GM21526 (cell line): ENCODE measurements at regions not wholly inside any gene's neighbourhood (a gene's known extent, or its start where the extent isn't known, plus 50 kb on each side); places are given as distances from the start of the nearest gene placed in this dataset.

Experiments
- ATAC-seq: cut with Tn5 transposase; IDR thresholded peaks from one replicate; pipeline ENCODE4 v1.9.1; 2021; ENCODE audit warnings: moderate library complexity; ENCODE audit not compliant: unreplicated experiment, low FRiP score

DNA sequence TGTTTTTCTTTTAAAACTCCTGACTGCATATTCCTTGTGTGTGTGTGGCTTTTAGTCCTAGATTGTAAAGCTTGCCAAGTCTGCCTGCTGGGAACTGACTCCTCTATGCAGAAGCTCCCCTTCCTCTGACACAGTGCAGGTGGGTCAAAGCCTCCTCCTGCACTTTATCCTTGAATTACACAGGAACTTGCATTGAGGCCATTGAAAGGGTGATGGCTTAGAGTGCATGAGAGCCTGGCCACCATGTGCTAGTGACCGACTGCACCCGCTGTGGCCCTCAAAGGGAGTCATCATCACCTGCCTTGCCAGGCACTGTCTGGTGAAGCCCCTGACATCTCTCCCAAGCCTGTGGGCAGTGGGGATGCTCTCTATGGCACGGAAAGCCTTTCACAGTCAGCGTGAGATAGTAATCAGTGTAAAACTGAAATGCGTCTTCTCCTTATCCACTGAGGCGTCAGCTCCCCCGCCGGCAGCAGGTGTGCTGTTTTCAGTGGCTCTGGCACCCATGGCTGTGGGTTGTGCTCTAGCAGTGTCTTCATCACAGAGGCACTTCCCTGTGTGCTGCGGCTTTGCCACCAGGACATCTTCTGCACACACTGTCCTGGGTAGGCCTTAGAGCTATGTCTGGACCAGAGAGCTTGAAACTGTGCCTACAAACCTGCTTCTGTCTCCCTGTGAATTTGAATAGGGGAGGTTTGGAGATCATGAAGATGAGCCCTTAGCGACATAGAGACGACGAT is 87.9 kb downstream of the THBS2 start:
- ATAC-seq: no peak

DNA sequence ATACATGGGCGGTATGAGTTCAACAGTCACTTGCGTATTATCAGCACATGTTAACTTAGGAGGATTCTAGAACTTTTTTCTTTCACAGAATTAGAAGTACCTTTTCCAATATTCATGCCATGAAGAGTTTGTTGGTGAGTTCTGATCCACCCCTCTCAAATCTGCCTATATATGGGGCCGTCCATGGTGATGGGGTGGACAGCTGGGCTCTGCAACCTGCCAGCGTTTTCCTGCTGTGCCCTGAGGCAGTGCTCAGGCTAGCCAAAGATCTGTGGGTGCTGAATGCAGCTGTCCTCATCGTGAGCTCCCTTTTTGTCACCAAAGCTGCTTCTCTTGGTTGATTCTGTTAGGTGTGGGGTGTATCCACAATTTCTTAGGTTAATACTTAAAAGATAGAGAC is 88.7 kb downstream of the THBS2 start:
- no peak for ATAC-seq

DNA sequence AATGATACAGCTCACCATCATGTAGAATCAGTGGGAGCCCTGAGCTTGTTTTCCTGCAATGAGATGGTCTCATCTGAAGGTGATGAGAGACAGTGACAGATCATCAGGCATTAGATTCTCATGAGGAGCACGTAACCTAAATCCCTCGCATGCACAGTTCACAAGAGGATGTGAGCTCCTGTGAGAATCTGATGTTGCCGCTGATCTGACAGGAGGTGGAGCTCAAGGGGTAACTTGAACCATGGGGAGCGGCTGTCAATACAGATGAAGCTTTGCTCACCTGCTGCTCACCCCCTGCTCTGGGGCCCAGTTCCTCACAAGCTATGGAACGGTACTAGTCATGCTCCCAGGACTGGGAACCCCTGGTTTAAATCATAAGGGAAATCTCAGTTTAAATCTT is 89.2 kb downstream of the THBS2 start:
- ATAC-seq: no peak

DNA sequence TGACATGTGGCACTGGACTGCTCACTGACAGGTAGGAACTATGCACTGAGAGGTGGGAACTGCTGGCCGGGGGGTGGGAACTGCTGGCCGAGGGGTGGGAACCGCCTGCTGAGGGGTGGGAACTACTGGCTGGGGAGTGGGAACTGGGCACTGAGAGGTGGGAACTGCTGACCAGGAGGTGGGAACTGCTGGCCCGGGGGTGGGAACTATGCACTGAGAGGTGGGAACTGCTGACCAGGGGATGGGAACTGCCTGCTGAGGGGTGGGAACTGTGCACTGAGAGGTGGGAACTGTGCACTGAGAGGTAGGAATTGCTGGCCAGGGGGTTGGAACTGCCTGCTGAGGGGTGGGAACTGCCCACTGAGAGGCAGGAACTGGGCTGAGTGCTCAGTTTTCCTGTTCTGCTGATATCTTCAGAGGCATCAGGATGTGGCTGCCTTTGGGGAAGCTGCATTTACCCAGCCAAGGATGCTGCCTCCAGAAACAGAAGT is 90.2 kb downstream of the THBS2 start:
- no peak for ATAC-seq

DNA sequence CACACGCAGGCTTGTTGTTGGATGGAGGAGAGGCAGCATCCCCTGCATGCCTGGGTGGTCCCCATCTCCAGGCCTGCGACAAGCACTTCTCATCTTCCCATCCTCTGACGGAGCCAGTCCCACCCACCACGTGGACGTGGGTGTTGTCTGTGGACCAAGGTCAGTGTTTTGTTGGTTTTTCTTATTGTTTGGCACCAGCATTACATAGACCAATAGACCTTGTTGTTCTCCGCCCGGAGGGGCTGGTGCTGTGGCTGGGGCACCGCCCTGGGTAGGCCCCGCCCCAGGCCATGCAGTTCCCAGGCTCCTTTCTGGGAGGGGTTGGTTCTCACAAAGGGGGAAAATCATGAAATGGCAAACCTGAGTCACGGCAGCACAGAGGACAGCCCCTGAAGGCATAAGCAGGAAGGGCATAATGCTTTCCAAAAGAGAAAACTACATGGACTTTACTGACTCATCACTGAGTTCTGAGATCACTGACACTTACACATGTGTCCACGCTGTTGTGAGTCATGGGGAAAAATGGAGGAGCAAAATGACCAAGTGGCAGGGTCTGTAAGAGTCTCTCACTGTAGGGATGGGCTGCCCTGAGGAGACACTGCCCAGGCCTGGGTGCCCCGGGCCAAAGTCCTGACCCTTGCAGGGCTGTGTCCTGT is 90.8 kb downstream of the THBS2 start:
- ATAC-seq: no peak

DNA sequence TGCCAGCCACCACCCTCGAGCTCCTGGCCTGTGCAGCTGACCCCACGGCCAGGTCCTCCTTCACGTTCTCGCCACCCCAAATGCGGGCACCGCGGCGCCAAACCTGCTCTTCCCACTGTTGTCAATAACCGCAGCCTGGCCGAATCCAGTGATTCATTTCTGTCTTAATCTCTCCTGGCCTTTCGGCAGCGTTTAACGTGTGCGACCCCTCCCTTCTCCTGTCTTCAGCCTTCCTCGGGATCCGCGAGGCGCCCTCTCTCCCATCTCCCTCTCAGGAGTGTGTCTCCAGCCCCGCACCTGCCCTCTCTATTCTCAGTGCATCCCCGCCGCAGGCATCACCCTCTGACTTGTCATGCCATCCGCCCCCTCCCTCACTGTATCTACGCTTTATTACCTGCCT is 91.4 kb downstream of the THBS2 start:
- no peak for ATAC-seq

DNA sequence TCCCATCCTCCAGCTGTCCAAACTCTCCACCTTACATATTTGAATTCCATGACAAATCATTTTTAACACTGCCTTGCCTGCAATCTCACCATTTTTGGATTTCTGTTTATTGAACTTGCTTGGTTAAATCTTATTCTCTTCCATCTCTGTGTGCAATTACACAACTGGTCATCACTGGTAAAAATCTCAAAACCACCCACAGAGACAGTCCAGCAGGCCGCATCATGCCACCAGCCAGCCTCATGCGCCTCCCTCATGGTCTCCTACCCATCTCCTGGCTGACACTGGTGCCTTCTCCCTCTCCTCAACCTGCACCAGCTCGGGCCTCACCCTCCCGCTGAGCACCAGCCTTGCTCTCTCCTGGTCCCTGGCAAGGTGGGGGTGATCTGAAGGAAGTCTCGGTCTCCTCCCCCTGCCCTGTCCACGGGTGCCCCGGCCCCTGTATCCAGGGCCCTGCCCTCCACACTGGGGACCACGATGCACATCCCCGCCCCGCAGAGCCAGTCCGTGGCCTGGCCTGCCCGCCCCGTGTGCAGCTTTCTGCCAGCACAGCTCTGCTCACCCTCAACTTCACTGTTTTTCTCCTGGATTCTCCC is 92.0 kb downstream of the THBS2 start:
- no peak for ATAC-seq

DNA sequence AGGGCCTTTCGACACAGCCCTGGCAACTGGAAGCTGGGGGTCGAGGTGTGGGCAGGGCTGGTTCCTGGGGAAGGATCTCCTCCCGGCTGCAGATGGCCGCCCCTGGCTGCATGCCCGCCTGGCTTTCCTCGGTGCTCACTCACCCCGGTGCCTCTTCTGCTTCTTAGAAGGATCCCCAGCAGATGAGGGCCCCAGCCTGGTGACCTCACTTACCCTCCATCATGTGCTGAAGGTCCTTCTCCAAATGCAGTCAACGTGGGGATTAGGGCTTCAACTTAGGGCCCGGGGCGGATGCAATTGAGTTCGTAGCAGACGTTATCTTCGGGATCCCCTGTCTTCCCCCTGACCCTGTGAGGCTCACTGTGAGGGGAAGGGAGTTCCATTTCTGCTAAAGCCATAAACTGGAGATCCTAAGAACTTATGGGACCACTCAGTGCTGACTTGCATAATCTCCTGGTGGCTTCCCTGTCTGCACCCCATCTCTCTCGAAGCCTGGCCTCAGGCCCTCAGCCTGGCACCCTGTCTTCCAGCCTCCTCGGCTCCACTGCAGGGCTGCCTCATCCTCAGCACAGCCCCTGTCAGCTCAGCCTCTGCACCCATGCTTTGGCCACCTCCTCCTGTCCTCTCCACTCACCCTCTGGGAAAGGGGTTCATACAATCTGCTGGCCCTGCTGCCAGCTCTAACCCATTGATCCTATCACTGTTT is 92.6 kb downstream of the THBS2 start:
- ATAC-seq: no peak

DNA sequence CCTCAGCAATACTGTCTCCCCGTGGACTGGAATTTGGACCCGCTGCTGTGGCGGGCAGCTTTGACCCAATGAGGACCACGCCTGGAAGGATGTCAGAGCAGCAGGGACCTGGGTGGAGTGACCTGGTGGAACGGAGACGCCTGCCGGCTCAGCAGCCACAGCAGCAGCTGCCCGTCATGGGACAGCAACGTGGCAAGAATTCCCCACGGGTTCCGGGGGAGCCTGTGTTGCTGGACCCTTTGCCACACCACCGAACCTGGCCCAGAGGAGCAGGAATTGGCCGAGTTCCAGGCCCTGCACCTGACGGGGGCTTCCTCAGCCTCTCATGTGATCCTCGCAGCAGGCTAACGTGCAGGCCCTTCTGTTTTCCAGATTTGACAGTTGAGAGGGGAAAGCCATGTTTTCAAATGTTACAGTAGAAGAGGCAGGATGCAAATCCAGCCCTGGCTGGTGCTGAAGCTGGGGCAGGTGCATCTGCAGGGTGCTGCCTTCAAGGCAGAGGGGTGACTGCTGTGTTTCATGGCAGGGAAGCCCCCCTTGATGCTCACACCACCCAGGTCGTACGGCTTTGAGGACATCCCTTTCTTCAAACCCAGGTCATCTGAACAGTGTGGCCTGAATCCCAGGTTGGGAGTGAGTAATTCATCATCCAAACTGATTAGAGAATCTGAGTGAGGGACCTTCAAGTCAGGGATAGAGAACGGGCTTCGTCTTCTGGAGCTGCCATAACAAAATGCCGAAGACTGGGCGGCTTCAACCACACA is 93.4 kb downstream of the THBS2 start:
- no peak for ATAC-seq

DNA sequence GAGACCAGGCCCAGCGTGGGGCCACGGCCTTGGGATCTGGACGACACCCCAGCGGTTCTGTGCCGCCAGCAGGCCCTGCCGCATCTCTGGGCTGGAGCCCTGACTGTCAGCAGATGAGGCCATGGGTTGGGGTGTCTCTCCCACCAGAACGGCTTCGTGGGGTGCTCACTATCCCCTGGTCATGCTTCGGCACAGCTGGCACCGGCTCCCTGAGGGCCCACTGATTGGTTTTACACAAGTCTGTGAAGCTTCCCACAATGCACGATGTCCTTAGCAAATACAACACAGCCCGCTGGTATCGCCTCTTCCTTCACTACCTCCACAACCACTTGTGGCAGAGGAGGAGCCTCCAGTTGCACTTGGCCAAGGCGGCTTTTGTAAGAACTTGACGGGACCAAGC is 94.3 kb downstream of the THBS2 start:
- no peak for ATAC-seq

DNA sequence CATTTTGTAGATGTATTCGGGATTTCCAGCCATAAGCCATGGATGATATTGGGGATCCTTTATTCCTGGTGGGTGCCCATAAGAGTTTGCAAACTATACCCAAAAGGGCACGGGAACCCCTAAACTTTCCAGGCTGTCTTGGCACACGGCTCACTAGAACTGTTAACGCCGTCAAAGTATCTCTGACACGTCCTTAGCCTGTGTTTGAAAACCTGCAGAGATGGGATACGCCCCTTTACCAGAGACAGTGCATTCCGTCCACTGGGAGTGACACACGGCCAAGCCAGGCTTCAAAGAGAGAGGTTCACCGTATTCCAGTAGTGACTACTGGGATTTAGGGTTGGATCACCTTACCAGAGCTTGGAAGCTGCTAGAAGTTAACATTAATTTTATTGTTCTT is 95.0 kb downstream of the THBS2 start:
- no peak for ATAC-seq

DNA sequence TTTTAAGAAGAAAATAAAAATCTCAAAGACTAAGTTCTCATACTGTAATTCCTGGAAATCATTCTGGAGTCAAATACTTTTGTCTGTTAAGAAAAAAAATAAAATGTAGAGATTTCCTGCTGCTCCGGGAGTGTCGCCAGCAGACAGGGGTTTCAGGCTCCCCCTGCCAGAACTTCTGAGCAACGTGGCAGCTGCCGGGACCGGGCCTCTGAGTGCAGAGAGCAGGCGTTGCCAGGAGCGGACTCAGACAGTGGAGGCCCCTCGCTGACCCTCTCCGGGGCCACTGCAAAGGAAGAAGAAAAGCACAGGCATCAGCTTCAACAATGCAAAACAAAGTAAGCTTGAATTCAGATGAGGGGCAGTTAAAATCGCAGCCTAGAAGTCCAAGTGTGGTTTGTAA is 95.5 kb downstream of the THBS2 start:
- ATAC-seq: no peak

DNA sequence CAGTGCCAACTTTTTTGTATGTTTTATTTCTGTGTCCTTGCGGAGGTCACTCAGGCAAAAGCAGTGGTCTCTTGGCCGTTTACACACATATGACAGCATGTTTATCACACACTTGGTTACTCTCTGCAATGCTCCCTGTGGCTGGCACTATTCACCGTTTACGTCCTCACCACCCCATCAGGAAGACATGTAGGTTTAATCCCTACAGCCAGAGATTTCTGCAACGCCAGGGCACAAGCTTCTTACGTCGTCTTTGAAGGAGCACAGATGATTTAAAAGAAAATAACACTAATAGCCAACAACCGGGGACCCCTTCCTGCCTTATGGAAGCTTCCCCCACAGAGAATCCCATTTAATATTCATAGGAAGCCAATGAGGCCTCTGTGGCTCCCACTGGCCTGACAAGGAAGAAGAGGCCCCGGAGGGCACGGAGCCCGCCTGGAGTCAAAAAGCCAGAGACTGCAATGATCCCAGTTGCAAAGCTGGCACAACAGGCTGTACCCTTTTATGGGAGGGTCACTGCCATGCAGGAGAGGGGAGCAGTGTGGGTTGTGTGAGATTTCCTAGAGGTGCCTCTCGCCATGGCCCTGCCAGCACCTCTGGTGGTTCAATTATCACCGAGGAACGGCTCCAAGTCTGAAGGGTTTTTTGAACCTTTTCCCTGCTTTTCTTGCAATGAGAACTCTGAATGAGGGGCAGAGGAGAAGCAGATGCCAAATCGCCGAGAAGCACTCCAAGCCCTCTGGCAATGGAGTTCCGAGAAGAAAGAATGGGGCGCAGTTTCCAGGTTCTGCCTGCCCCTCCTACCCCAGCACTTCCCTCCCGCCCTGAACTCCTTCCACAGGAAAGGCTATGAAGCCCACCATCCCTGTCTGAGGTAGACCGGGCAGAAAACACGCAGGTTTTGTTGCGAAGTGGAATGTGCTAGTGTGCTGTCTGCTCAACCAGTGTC is 96.2 kb downstream of the THBS2 start:
- no peak for ATAC-seq

DNA sequence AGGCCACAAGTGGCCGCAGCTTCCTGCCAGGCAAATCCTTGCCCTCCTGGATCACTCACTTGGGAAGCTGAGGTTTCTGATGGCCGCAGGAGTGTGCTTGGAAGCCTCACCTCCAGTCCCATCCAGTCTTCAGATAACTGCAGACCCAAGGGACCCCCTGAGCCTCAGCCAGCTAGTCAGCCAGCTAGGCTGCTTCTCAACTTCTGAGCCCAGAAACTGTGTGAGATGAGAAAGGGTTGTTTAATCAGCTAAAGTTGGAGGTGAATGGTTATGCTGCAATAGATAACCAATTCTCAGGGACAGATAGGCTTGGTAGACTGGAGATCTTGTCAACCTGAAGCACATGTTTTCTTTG is 96.9 kb downstream of the THBS2 start:
- no peak for ATAC-seq

DNA sequence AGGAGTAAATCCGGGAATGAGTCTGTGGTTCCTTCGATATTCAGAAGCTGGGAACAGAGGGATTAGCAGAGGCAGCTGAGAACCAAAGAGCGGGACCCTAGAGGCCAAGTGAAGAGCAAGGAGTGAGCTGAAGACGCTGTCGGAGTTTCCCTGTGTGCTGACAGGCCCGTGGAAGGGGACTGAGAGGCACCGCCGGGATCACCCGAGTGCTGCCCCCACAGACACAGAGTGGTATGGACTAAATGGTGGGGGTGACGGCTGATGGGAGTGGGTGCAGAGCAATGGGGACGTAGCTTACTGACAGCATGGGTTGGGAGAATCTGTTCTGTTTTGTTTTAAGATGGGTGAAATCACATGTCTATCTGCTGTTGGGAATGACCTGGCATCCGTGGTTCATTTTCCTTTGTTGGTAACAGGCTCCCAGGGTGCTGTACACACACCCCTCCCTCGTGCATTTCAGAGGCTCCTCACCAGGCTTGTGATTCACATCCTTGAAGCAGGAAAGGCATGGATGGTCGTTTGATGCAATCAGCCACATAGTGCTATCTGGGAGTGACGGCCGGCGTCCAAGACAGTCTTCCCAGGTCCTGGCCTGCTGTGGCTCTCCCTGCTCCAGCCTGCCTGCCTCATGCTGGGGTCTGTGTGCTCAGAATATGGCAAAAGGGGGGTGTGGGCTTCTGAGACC is 97.4 kb downstream of the THBS2 start:
- ATAC-seq: no peak

DNA sequence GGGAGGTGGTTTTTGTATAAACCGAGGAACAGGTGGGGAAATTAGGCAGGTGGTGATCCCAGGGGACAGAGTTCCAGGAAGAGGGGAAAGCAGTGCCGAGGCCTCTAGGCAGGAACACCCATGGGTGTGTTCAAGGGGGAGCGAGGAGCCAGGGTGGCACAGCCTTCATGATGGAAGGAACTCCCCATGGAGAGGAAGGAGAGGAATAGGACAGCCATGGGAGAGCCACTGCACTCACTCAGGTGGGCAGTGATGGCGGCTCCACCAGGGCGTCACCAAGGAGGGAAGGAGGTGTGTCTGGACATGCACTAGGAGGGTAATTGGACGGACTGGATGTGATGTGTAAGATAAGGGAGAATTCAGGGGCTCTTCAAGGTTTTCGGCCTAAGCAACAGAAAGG is 98.2 kb downstream of the THBS2 start:
- no peak for ATAC-seq

DNA sequence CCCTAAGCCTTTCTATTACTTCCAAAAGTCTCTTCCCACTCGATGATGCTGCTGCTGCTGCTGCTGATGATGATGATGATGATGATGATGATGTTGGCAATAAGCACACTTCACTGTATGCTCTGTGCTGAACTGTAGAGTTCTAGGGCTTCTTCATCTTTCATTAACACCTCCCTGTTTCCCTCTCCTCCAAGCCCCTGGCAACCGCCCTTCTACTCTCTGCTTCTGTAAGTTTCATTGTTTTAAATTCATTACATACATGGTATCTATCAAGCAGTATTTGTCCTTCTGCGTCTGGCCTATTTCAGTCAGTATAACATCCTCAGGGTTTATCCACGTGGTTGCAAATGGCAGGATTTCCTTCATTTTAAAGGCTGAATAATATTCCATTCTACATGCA is 100.2 kb downstream of the THBS2 start:
- ATAC-seq: no peak

DNA sequence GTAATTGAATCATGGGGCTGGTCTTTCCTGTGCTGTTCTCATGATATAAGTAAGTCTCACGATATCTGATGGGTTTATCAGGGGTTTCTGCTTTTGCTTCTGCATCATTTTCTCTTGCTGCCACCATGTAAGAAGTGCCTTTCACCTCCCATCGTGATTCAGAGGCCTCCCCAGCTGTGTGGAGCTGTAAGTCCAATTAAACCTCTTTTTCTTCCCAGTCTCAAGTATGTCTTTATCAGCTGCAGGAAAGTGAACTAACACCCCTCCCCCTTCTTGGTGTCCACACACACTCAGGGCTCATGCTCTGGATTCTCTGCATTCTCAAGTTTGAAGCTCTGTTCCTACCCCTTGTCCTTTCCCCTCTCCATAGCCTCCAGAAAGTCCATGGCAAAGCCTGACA is 107.1 kb downstream of the THBS2 start:
- no peak for ATAC-seq

DNA sequence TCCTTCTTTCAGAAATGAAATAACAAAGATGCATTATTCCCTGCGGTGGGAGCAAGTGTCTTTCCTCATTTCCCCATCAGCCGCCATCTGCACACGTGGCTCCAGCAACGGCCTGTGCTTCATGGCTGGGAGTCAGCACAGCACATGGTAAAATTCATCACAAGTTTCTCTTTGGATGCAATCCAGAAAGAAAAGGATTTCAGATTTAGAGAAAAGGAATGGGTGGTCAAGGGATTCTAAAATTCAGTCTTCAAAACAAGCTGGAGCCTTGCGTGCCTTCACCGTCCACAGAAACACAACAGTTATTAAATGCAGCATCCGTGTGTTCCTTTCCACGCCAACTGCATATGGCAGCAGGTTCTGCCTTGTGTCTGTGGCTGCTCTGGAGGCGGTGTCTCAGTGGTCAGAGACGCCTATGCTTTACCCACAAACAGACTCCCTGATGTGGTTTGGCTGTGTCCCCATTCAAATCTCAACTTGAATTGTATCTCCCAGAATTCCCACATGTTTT is 107.6 kb downstream of the THBS2 start:
- ATAC-seq: no peak
